Femur (tissue), 1 donor: ENCODE measurements at regions not wholly inside any gene's neighbourhood (a gene's known extent, or its start where the extent isn't known, plus 50 kb on each side); places are given as distances from the start of the nearest gene placed in this dataset.

ENCODE experiments used
- DNase-seq: peaks from one replicate; pipeline ENCODE4 v3.0.0-alpha.2; 2017

GRCh38 chr13:109390391-109390790 is 396.0 kb downstream of the IRS2 start:
- no peak for DNase-seq

GRCh38 chr13:109389892-109390345 is 396.5 kb downstream of the IRS2 start:
- no peak for DNase-seq

GRCh38 chr13:109389456-109389855 is 396.9 kb downstream of the IRS2 start:
- no peak for DNase-seq

GRCh38 chr13:109387471-109387870 is 398.9 kb downstream of the IRS2 start:
- no peak for DNase-seq

- no peak for DNase-seq
Observed at GRCh38 chr13:109385242-109385560, 401.2 kb downstream of the IRS2 start.

- no peak for DNase-seq
Observed at GRCh38 chr13:109384491-109385241, 401.7 kb downstream of the IRS2 start.

GRCh38 chr13:109383683-109384082 is 402.7 kb downstream of the IRS2 start:
- DNase-seq: no peak

- DNase-seq: no peak
Observed at GRCh38 chr13:109381546-109382180, 404.7 kb downstream of the IRS2 start.

GRCh38 chr13:109380457-109380856 is 405.9 kb downstream of the IRS2 start:
- no peak for DNase-seq

GRCh38 chr13:109379930-109380329 is 406.5 kb downstream of the IRS2 start:
- DNase-seq: no peak

- DNase-seq: no peak
Observed at GRCh38 chr13:109376936-109377335, 409.4 kb downstream of the IRS2 start.

- DNase-seq: no peak
Observed at GRCh38 chr13:109374609-109375200, 411.7 kb downstream of the IRS2 start.

- DNase-seq: no peak
Observed at GRCh38 chr13:109372666-109373065, 413.7 kb downstream of the IRS2 start.

- DNase-seq: no peak
Observed at GRCh38 chr13:109371066-109371465, 415.3 kb downstream of the IRS2 start.

- DNase-seq: no peak
Observed at GRCh38 chr13:109370496-109370895, 415.9 kb downstream of the IRS2 start.

- DNase-seq: no peak
Observed at GRCh38 chr13:109369353-109370052, 416.9 kb downstream of the IRS2 start.

GRCh38 chr13:109368230-109368629 is 418.2 kb downstream of the IRS2 start:
- no peak for DNase-seq

- DNase-seq: no peak
Observed at GRCh38 chr13:109366525-109366924, 419.9 kb downstream of the IRS2 start.

GRCh38 chr13:109363431-109363830 is 423.0 kb downstream of the IRS2 start:
- no peak for DNase-seq

GRCh38 chr13:109362616-109363015 is 423.8 kb downstream of the IRS2 start:
- DNase-seq: no peak

- DNase-seq: no peak
Observed at GRCh38 chr13:109361562-109362289, 424.7 kb downstream of the IRS2 start.

- no peak for DNase-seq
Observed at GRCh38 chr13:109357751-109358471, 428.5 kb downstream of the IRS2 start.
